ENCODE measurements at regions not wholly inside any gene's neighbourhood (a gene's known extent, or its start where the extent isn't known, plus 50 kb on each side); places are given as distances from the start of the nearest gene placed in this dataset.

- TF ChIP-seq, protein P1, sequence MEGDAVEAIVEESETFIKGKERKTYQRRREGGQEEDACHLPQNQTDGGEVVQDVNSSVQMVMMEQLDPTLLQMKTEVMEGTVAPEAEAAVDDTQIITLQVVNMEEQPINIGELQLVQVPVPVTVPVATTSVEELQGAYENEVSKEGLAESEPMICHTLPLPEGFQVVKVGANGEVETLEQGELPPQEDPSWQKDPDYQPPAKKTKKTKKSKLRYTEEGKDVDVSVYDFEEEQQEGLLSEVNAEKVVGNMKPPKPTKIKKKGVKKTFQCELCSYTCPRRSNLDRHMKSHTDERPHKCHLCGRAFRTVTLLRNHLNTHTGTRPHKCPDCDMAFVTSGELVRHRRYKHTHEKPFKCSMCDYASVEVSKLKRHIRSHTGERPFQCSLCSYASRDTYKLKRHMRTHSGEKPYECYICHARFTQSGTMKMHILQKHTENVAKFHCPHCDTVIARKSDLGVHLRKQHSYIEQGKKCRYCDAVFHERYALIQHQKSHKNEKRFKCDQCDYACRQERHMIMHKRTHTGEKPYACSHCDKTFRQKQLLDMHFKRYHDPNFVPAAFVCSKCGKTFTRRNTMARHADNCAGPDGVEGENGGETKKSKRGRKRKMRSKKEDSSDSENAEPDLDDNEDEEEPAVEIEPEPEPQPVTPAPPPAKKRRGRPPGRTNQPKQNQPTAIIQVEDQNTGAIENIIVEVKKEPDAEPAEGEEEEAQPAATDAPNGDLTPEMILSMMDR (IDR thresholded peaks at IDR 0.05), result no peak
- TF ChIP-seq POLR2A (IDR thresholded peaks at IDR 0.05), result no peak
Measured at GRCh38 chr12:76152181-76152807, 67.8 kb upstream of the NAP1L1 start.

Data from uterus (tissue), 2 donors.